ENCODE measurements at regions not wholly inside any gene's neighbourhood (a gene's known extent, or its start where the extent isn't known, plus 50 kb on each side); places are given as distances from the start of the nearest gene placed in this dataset.
"Not testable (repeated sequence)": the region's sequence is repeated elsewhere in the genome, so short reads cannot be mapped to it uniquely, and the experiment has no call there.

GRCh38 chr1:14347186-14347585 is 251.3 kb upstream of the KAZN start:
- no peaks in the 10 kb centered on the region for H3K27me3 ChIP-seq (ENCODE audit: control insufficient read depth, insufficient read depth, low read length)
- DNase-seq (no peak), FAIRE-seq (no peak)
- intact Hi-C loops (cut with DNase I): no loop called here
- no peaks in the 10 kb centered on the region for H3K36me3 ChIP-seq (ENCODE audit: control insufficient read depth in 2 of 3, insufficient read depth in 3 of 3, low read length in 3 of 3)
- no peak overlapping the region for H3K27ac ChIP-seq (ENCODE audit: low read depth in 2 of 2, low read length in 2 of 2)
- no peak overlapping the region for H3K4me3 ChIP-seq (ENCODE audit: low read length in 3 of 3)
- H3K9me3 ChIP-seq (ENCODE audit: control insufficient read depth in 2 of 3, insufficient read depth in 1 of 3, low read length in 3 of 3): no peaks in the 10 kb centered on the region
- no peak for TF ChIP-seq CTCF (IDR thresholded peaks at IDR 0.05; ENCODE audit: borderline replicate concordance, extremely low read depth, insufficient read depth)
- H3K9ac ChIP-seq (ENCODE audit: low read length in 3 of 3): no peak overlapping the region
- H3K4me1 ChIP-seq (ENCODE audit: control insufficient read depth in 2 of 3, insufficient read depth in 2 of 3, low read depth in 1 of 3, low read length in 3 of 3): no peaks in the 10 kb centered on the region

GRCh38 chr1:14347776-14348175 is 250.7 kb upstream of the KAZN start:
- intact Hi-C loops (cut with DNase I): no loop called here
- Histone ChIP-seq H3K9me3 (ENCODE audit: control insufficient read depth in 2 of 3, insufficient read depth in 1 of 3, low read length in 3 of 3) (no peaks in the 10 kb centered on the region), H3K27ac (ENCODE audit: low read depth in 2 of 2, low read length in 2 of 2) (no peak overlapping the region), H3K4me1 (ENCODE audit: control insufficient read depth in 2 of 3, insufficient read depth in 2 of 3, low read depth in 1 of 3, low read length in 3 of 3) (no peaks in the 10 kb centered on the region), H3K9ac (ENCODE audit: low read length in 3 of 3) (no peak overlapping the region), H3K36me3 (ENCODE audit: control insufficient read depth in 2 of 3, insufficient read depth in 3 of 3, low read length in 3 of 3) (no peaks in the 10 kb centered on the region), H3K4me3 (ENCODE audit: low read length in 3 of 3) (no peak overlapping the region), H3K27me3 (ENCODE audit: control insufficient read depth, insufficient read depth, low read length) (no peaks in the 10 kb centered on the region)
- DNase-seq (no peak), FAIRE-seq (no peak)
- TF ChIP-seq CTCF (IDR thresholded peaks at IDR 0.05; ENCODE audit: borderline replicate concordance, extremely low read depth, insufficient read depth): no peak

GRCh38 chr1:14350197-14350596 is 248.3 kb upstream of the KAZN start:
- peaks cover 0 to 2% (median 0%) of the 10 kb centered on the region in 3 donors for H3K9me3 ChIP-seq (ENCODE audit: control insufficient read depth in 2 of 3, insufficient read depth in 1 of 3, low read length in 3 of 3)
- no peaks in the 10 kb centered on the region for H3K27me3 ChIP-seq (ENCODE audit: control insufficient read depth, insufficient read depth, low read length)
- DNase-seq (no peak), FAIRE-seq (no peak)
- no peak overlapping the region for H3K4me3 ChIP-seq (ENCODE audit: low read length in 3 of 3)
- no peak overlapping the region for H3K9ac ChIP-seq (ENCODE audit: low read length in 3 of 3)
- no peak for TF ChIP-seq CTCF (IDR thresholded peaks at IDR 0.05; ENCODE audit: borderline replicate concordance, extremely low read depth, insufficient read depth)
- no peak overlapping the region for H3K27ac ChIP-seq (ENCODE audit: low read depth in 2 of 2, low read length in 2 of 2)
- no peaks in the 10 kb centered on the region for H3K36me3 ChIP-seq (ENCODE audit: control insufficient read depth in 2 of 3, insufficient read depth in 3 of 3, low read length in 3 of 3)
- intact Hi-C loops (cut with DNase I): no loop called here
- no peaks in the 10 kb centered on the region for H3K4me1 ChIP-seq (ENCODE audit: control insufficient read depth in 2 of 3, insufficient read depth in 2 of 3, low read depth in 1 of 3, low read length in 3 of 3)

- Histone ChIP-seq H3K27me3 (ENCODE audit: control insufficient read depth, insufficient read depth, low read length) (no peaks in the 10 kb centered on the region), H3K36me3 (ENCODE audit: control insufficient read depth in 2 of 3, insufficient read depth in 3 of 3, low read length in 3 of 3) (no peaks in the 10 kb centered on the region), H3K4me1 (ENCODE audit: control insufficient read depth in 2 of 3, insufficient read depth in 2 of 3, low read depth in 1 of 3, low read length in 3 of 3) (no peaks in the 10 kb centered on the region), H3K9me3 (ENCODE audit: control insufficient read depth in 2 of 3, insufficient read depth in 1 of 3, low read length in 3 of 3) (peaks cover 0 to 2% (median 0%) of the 10 kb centered on the region in 3 donors), H3K4me3 (ENCODE audit: low read length in 3 of 3) (no peak overlapping the region), H3K27ac (ENCODE audit: low read depth in 2 of 2, low read length in 2 of 2) (no peak overlapping the region), H3K9ac (ENCODE audit: low read length in 3 of 3) (no peak overlapping the region)
- DNase-seq (no peak), FAIRE-seq (no peak)
- intact Hi-C loops (cut with DNase I): no loop called here
- TF ChIP-seq CTCF (IDR thresholded peaks at IDR 0.05; ENCODE audit: borderline replicate concordance, extremely low read depth, insufficient read depth): no peak
Observed at GRCh38 chr1:14352897-14353296, 245.6 kb upstream of the KAZN start.

- intact Hi-C loops (cut with DNase I); DNase-seq; FAIRE-seq: not testable (repeated sequence)
Observed at GRCh38 chr1:14361005-14361404, 237.5 kb upstream of the KAZN start.

More at GRCh38 chr1:14361005-14361404, 237.5 kb upstream of the KAZN start:
- not testable (repeated sequence) for H3K27me3 ChIP-seq (ENCODE audit: control insufficient read depth, insufficient read depth, low read length); H3K9me3 ChIP-seq (ENCODE audit: control insufficient read depth in 2 of 3, insufficient read depth in 1 of 3, low read length in 3 of 3); H3K9ac ChIP-seq (ENCODE audit: low read length in 3 of 3); H3K4me3 ChIP-seq (ENCODE audit: low read length in 3 of 3); H3K27ac ChIP-seq (ENCODE audit: low read depth in 2 of 2, low read length in 2 of 2); H3K36me3 ChIP-seq (ENCODE audit: control insufficient read depth in 2 of 3, insufficient read depth in 3 of 3, low read length in 3 of 3); H3K4me1 ChIP-seq (ENCODE audit: control insufficient read depth in 2 of 3, insufficient read depth in 2 of 3, low read depth in 1 of 3, low read length in 3 of 3)
